ENCODE measurements at regions not wholly inside any gene's neighbourhood (a gene's known extent, or its start where the extent isn't known, plus 50 kb on each side); places are given as distances from the start of the nearest gene placed in this dataset.

GRCh38 chr20:51946586-51946985 lies 144.3 kb upstream of the SALL4 start:
- ChIA-PET POLR2A (no interaction called here), CTCF (no interaction called here)
- Histone ChIP-seq H3K27ac (ENCODE audit: low read depth in 1 of 2, low read length in 2 of 2) (no peak overlapping the region), H3K9me3 (ENCODE audit: control insufficient read depth in 1 of 2, insufficient read depth in 1 of 2, low read length in 2 of 2) (no peaks in the 10 kb centered on the region), H3K4me1 (ENCODE audit: insufficient read depth, low read length) (no peaks in the 10 kb centered on the region), H3K4me3 (ENCODE audit: low read length) (no peak overlapping the region), H3K36me3 (ENCODE audit: insufficient read depth, low read length) (no peaks in the 10 kb centered on the region), H3K27me3 (ENCODE audit: control insufficient read depth in 1 of 2, insufficient read depth in 2 of 2, low read length in 2 of 2) (peaks cover 0 to 3% of the 10 kb centered on the region in 2 experiments)
- Mint-ChIP-seq H3K9me3 (no peaks in the 10 kb centered on the region), H3K36me3 (ENCODE audit: low read depth) (no peaks in the 10 kb centered on the region), H3K27ac (no peak overlapping the region), H3K27me3 (no peaks in the 10 kb centered on the region), H3K4me3 (no peak overlapping the region), H3K4me1 (ENCODE audit: low read depth) (no peaks in the 10 kb centered on the region)
- no peak for TF ChIP-seq CTCF (IDR thresholded peaks at IDR 0.05)
- DNase-seq: no peak
- intact Hi-C loops (cut with DNase I, micrococcal nuclease): no loop called here
- no peak for ATAC-seq (ENCODE audit: poor library complexity)

GRCh38 chr20:51945881-51946280 lies 143.6 kb upstream of the SALL4 start:
- Histone ChIP-seq H3K27me3 (ENCODE audit: control insufficient read depth in 1 of 2, insufficient read depth in 2 of 2, low read length in 2 of 2) (peaks cover 0 to 3% of the 10 kb centered on the region in 2 experiments), H3K27ac (ENCODE audit: low read depth in 1 of 2, low read length in 2 of 2) (no peak overlapping the region), H3K4me3 (ENCODE audit: low read length) (no peak overlapping the region), H3K4me1 (ENCODE audit: insufficient read depth, low read length) (no peaks in the 10 kb centered on the region), H3K9me3 (ENCODE audit: control insufficient read depth in 1 of 2, insufficient read depth in 1 of 2, low read length in 2 of 2) (no peaks in the 10 kb centered on the region), H3K36me3 (ENCODE audit: insufficient read depth, low read length) (no peaks in the 10 kb centered on the region)
- H3K27ac Mint-ChIP-seq: no peak overlapping the region
- no peaks in the 10 kb centered on the region for H3K4me1 Mint-ChIP-seq (ENCODE audit: low read depth)
- ChIA-PET POLR2A (no interaction called here), CTCF (no interaction called here)
- no peaks in the 10 kb centered on the region for H3K27me3 Mint-ChIP-seq
- ATAC-seq (ENCODE audit: poor library complexity): no peak
- H3K4me3 Mint-ChIP-seq: no peak overlapping the region
- TF ChIP-seq CTCF (IDR thresholded peaks at IDR 0.05): no peak
- no peak for DNase-seq
- no peaks in the 10 kb centered on the region for H3K9me3 Mint-ChIP-seq
- H3K36me3 Mint-ChIP-seq (ENCODE audit: low read depth): no peaks in the 10 kb centered on the region
- intact Hi-C loops (cut with DNase I, micrococcal nuclease): no loop called here

- ChIA-PET CTCF (no interaction called here), POLR2A (no interaction called here)
- Histone ChIP-seq H3K36me3 (ENCODE audit: insufficient read depth, low read length) (no peaks in the 10 kb centered on the region), H3K27ac (ENCODE audit: low read depth in 1 of 2, low read length in 2 of 2) (no peak overlapping the region), H3K27me3 (ENCODE audit: control insufficient read depth in 1 of 2, insufficient read depth in 2 of 2, low read length in 2 of 2) (peaks cover 0 to 3% of the 10 kb centered on the region in 2 experiments), H3K4me3 (ENCODE audit: low read length) (no peak overlapping the region), H3K9me3 (ENCODE audit: control insufficient read depth in 1 of 2, insufficient read depth in 1 of 2, low read length in 2 of 2) (peaks cover 0 to 3% of the 10 kb centered on the region in 2 experiments), H3K4me1 (ENCODE audit: insufficient read depth, low read length) (no peaks in the 10 kb centered on the region)
- Mint-ChIP-seq H3K9me3 (no peaks in the 10 kb centered on the region), H3K27ac (no peak overlapping the region), H3K4me1 (ENCODE audit: low read depth) (no peaks in the 10 kb centered on the region), H3K36me3 (ENCODE audit: low read depth) (no peaks in the 10 kb centered on the region), H3K27me3 (no peaks in the 10 kb centered on the region), H3K4me3 (no peak overlapping the region)
- intact Hi-C loops (cut with DNase I, micrococcal nuclease): no loop called here
- ATAC-seq (ENCODE audit: poor library complexity) (no peak), DNase-seq (no peak)
- no peak for TF ChIP-seq CTCF (IDR thresholded peaks at IDR 0.05)
Observed at GRCh38 chr20:51945177-51945576, 142.9 kb upstream of the SALL4 start.
